Right hindlimb (tissue), 1 donor: ENCODE measurements at regions not wholly inside any gene's neighbourhood (a gene's known extent, or its start where the extent isn't known, plus 50 kb on each side); places are given as distances from the start of the nearest gene placed in this dataset.

ENCODE experiments used
- DNase-seq: peaks from one replicate; pipeline ENCODE4 v3.0.0-alpha.2; 2018

GRCh38 chr3:168341956-168342936, 246.5 kb upstream of the GOLIM4 start:
- no peak for DNase-seq

GRCh38 chr3:168341192-168341815, 245.6 kb upstream of the GOLIM4 start:
- DNase-seq = no peak

- no peak for DNase-seq
Measured at GRCh38 chr3:168338161-168338560, 242.4 kb upstream of the GOLIM4 start.

DNA sequence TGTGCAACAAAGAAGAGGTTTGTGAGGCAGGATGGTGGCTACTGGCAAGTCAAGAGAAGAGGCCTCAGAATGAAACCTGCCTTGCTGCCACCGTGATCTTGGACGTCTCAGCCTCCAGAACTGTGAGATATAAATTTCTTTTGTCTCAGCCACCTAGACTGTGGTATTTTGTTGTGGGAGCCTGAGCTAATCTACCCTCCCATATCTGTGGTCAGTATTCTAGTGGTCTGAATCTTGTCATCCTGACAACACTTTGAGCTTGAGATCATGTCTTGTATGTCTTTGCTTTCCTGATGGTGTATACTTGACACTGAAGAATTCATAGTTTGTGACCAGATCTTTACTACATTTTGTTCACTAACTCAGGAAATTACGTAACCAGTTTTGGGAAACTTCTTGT, 240.6 kb upstream of the GOLIM4 start:
- no peak for DNase-seq

DNA sequence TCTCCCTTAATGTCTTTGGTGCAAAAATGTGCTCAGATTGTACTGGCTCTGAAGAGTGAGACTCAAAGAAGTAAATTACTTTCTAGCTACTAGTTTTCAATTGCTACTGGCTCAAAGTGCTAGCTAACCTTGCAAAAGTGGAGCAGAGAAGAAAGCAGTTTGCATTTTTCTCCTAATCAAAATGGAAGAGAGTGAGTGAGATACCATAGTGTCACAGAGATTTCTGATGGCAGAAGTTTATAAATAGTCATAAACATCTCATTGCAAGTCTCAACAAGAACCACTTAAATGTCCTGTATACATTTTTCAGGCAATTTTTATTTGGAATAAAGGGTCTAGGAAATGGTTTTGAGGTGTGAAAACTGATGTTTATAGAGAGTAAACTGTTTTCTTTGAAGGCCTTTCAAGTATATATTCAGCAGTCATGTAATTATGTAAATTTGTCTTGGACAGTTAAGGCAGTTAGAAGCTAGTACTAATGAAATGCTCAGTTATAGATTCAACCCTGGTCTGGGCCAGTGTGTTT, 237.7 kb upstream of the GOLIM4 start:
- no peak for DNase-seq

DNA sequence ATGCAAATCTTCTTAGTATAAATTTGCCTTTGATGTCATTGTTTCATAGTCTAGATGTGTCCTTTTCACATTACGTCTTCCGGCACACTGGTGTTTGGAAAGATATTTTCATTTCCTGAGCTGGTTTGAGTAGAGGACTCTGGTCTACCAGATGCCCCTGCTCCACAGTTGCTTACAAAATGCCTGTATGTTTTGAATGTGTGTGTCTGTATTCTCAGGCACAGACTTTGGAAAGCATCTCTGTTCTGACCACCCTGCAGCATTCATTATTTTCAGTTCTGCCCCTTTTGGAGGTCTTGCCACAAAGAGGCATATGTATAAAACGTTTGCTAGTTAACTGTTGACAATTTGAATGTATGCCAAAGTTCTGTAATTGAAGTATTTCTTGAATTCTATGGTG, 236.0 kb upstream of the GOLIM4 start:
- DNase-seq = no peak

- DNase-seq = no peak
Measured at GRCh38 chr3:168330983-168331382, 235.3 kb upstream of the GOLIM4 start.

DNA sequence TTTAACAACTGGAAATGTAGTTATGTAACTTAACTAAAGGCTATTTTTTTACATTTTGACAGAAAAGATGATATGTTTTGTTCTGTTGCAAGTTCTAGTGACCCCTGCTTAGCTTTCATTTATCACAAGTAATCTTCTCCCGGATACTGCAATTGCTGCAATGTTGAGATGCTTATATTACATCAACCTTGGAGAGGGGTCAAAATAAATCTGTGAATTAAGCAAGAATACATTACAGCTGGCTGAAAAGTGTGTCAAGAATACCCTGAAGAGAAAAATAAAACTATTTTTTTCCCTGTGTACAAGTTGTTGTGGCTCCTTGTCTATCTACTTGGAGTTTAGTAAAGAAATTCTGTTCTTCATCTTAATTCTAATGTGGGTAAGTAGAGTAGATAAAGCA, 232.1 kb upstream of the GOLIM4 start:
- no peak for DNase-seq

DNA sequence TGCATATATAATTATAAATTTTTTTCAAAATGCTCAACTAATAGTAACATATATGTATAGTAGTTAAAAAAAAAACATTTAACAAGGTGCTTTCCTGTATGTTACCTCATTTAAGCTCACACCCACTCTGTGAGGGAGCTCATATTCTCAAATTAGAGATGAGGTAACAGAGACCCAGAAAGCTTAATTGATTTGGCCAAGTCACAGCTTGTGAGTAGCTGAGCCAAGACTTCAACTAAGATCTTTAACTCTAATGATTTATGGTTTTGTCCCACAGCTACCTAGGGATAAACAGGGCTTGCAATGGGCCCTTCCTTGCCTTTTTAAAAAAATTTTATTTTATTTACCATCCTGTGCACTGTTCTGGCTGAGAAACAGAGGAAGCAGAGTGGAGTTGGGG, 230.0 kb upstream of the GOLIM4 start:
- no peak for DNase-seq

DNA sequence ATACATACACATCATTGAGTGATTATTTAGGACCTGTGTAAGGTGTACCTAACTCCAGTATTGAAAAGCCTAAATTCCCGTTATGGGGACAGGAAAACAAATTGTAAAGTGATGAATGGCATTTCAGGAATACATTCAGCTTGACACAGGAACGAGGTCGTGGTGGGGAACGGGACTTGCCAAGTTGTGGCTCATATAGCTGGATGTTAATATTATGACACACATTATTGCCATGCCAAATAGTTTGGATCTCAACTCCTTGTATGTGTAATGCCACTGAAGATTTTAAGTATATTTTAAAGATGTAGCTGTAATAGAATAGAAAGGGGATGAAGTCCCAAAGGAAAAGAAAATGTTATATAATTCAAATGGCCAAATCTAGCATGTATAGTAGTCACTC, 227.2 kb upstream of the GOLIM4 start:
- DNase-seq = no peak

DNA sequence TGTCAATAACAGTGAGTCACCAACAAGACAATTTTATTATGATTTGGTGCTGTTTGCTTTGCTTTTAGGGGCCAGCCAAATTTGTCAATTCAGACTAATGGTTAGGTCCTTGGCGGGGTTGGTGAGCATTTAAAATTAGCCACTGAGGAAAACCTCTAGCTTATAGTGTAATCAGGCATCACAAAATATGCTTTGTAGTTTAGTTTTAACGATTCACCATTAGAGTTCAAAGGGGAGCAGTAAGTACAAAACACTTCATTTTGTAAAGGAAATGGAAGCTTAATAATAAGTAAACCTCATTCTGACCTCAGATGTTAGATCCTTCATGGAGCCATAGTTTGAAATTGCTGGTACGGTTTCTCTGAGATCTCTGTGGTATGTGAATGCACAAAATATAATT, 218.4 kb upstream of the GOLIM4 start:
- no peak for DNase-seq

DNA sequence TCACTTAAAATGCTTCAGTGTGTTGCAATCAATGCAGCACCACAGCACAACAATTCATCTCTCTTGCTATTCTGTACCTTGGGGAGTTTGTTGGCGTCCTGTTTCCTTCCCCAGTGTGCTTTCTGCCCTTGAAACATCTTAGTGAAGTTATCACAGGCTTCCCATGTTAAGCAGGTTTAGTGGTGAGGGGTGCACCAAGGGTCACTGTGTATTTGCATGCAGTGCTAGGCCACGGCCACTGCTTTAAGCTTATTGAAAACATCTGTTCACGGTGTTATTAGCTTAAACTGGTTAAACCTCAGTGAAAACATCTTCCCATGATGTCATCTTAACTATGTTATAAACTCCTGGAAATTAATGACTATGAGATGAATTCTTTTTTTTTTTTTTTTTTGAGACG, 217.3 kb upstream of the GOLIM4 start:
- peak; percentile 18 for DNase-seq

DNA sequence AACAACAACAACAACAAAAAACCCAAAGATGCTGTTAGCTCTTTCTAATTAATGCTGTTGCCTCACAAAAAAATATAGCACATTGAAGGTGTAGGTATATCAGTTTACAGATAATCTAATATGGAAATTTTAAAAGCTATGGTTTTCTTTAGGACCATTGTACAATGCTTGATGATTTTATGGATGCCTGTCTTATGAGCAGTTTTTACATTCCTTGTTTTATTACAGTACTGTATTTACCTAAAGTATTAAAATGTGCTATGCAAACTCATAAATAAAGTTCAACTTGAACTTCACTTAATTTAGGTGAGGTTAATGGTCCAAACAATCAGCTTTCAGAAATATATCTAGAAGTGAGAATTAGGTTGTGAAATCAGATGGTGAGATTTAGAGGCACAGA, 212.2 kb upstream of the GOLIM4 start:
- DNase-seq = no peak

- no peak for DNase-seq
Measured at GRCh38 chr3:168295027-168295426, 199.3 kb upstream of the GOLIM4 start.

DNA sequence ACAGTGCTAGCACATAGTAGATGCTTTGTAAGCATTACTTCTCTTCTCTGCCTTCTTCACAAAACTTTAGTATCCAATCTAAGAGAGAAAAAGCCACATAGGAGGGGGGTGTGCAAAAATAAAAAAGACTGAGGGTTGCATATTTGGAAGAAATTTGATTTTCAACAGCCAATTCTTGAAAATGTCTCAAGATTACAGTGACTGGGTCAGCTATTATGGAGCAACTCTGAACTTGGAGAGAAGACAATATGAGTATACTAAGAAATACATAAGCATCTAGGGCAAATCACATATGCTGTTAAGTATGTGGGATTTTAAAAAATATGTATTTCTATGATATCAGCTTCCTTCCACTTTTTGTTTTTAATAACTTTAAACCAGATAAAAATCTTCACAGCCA, 196.6 kb upstream of the GOLIM4 start:
- DNase-seq = no peak

GRCh38 chr3:168289471-168290008, 193.8 kb upstream of the GOLIM4 start:
- DNase-seq = no peak

DNA sequence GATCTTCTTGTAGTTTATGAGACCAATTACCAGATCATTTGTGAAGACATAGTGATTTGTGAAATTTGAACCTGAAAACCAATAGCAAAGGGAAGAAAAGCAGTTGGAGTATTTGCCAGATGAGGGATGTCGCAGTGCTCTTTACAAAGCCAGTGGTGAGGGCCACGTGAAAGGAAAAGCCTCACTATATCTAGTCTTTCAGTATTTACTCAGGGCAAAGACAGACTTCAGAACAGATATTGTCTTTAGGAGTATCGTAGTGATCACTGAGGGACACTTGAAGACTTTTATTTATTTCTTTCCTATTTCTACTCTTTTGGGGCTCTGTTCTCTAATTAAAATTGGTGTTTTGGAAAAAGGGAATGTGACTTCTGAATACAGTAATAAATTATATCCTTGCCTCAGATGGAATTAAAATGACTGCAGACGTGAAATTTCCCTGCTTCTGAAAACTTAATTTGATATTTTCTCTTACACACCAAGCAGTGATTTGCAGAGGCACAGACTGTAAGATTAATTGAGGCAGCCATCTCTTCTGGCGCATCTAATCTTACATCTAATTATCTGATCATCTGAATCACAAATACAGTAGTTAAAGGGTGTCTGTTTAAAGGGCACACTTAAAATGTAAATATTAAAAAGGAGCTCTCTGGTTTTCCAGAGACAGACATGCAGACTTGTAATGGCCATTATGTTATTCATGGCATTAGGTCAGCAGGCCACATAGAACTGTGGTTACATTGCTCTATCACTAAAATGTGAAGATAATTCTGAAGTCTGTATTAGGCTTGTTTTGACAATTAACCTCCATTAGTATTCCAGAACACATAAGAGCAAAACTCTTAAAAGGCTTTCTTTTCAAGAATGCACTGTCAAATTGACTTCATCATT, 193.0 kb upstream of the GOLIM4 start:
- DNase-seq = no peak

DNA sequence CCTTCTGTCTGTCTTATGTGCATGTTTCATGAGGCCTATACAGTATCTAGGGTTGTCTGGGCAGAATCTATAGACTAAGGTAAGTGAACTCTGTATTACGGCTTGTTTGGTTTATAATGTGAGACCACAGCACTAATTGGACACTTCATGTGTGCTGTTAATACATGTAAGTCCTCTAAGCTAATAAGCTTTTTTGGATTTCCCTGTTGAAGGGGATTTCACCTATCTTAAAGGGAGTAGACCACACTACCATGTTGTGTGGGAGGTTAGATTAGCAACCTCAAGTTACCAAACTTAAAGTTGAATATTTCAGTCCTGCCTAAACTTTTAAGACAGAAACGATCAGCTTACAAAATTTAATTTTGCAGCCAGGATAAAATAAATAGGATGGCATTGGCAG, 189.8 kb upstream of the GOLIM4 start:
- DNase-seq = no peak

DNA sequence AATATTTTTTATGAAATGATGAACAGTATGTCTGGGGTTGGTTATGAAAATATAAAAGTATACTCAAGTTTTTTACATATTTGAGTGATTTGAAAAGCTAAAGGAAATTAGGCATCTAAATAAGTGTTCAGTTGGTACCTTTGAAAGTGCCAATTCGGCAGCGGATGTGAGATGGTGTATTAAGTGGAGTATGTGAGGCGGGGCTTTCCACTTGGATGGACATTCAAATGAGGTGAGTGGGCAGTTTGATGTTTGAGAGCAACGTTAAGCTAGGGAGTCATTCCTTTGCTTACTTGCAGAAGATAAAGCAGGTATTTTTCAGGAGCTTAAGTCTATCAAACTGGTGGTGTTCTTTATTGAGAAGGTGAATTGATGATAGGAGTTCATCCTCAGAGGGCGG, 189.0 kb upstream of the GOLIM4 start:
- no peak for DNase-seq

DNA sequence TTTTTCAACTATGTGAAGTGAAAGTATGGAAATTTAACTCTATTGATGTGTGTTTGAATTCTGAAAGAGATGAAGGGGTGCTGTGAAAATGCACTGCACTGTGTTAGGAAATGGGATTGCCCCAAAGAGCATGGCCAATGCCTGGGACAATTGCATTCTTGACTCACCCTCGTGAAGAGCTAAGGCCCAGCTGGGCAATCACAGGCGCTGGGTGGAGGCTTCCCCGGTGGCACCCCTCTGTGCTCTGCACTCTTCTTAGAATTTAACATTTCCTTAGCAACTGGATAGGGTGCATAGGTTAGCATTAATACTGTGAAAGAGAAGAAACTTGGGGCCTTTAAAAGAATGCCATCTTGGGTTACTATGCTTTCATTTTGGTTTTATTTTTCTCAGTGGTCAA, 179.9 kb upstream of the GOLIM4 start:
- no peak for DNase-seq

DNA sequence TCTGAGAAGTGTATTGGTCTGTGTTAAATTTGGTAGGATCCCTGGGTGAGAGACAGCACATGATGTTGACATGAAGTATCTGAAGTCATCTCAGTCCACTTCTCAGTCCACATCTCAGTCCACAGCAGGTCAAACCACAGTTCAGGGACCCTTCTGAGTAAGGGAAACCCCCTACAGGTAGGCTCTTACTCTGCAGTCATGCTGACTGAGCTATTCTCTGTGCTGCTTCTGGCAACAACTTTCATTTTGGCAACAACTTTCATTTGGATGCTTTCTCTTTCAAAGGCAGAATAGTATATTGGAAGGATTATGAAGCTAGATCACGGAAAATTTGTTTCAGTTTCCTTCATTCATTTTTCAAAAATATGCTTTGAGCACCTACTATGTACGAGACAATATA, 178.2 kb upstream of the GOLIM4 start:
- no peak for DNase-seq

DNA sequence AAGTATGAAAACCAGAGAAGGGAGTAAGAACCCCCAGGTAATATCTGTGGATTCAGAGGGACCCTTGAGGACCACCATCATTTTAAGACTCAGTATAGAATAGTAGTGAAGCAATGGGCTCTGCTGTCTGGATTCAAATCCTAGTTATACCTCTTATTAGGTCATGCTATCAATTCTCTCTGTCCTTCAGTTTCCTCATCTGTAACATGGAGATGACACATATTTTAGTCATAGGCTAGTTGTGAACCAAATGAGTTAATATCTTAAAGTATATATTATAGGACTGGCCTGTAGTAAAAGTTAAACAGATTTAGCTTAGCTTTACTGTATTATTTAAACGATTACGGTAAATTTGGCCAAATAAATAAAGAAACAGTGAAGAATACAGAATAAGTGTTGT, 177.3 kb upstream of the GOLIM4 start:
- no peak for DNase-seq
